ENCODE measurements at regions not wholly inside any gene's neighbourhood (a gene's known extent, or its start where the extent isn't known, plus 50 kb on each side); places are given as distances from the start of the nearest gene placed in this dataset.

GRCh38 chr3:137852391-137852830 is 88.3 kb downstream of the SOX14 start:
- WGBS, 2 donors, result 78 to 80% methylated on average over 13 of the region's 13 CpGs
- no peak for DNase-seq
- Histone ChIP-seq H3K4me3 (no peak overlapping the region), H3K4me1 (ENCODE audit: control insufficient read depth in 5 of 5, insufficient read depth in 5 of 5, low read length in 5 of 5) (no peaks in the 10 kb centered on the region), H3K9ac (ENCODE audit: insufficient read depth in 1 of 2, low read length in 2 of 2) (no peak overlapping the region), H3K36me3 (ENCODE audit: control insufficient read depth in 4 of 4, insufficient read depth in 4 of 4, low read length in 4 of 4) (no peaks in the 10 kb centered on the region), H3K27ac (ENCODE audit: low read depth in 1 of 2, low read length in 1 of 2) (no peak overlapping the region), H3K9me3 (ENCODE audit: control insufficient read depth in 4 of 4, insufficient read depth in 3 of 4, low read length in 3 of 4) (peaks cover 0 to 4% (median 0%) of the 10 kb centered on the region in 4 donors), H3K27me3 (ENCODE audit: control insufficient read depth in 3 of 3, insufficient read depth in 3 of 3, low read length in 2 of 3) (peaks cover 0 to 2% (median 0%) of the 10 kb centered on the region in 3 donors)
- no peak for ATAC-seq (ENCODE audit: insufficient read depth, low FRiP score)
- no peak for TF ChIP-seq CTCF (IDR thresholded peaks at IDR 0.05; ENCODE audit: control extremely low read depth, extremely low read depth)

- Histone ChIP-seq H3K36me3 (ENCODE audit: control insufficient read depth in 4 of 4, insufficient read depth in 4 of 4, low read length in 4 of 4) (no peaks in the 10 kb centered on the region), H3K4me3 (no peak overlapping the region), H3K4me1 (ENCODE audit: control insufficient read depth in 5 of 5, insufficient read depth in 5 of 5, low read length in 5 of 5) (no peaks in the 10 kb centered on the region), H3K9me3 (ENCODE audit: control insufficient read depth in 4 of 4, insufficient read depth in 3 of 4, low read length in 3 of 4) (peaks cover 0 to 2% (median 0%) of the 10 kb centered on the region in 4 donors), H3K27me3 (ENCODE audit: control insufficient read depth in 3 of 3, insufficient read depth in 3 of 3, low read length in 2 of 3) (peaks cover 0 to 2% (median 0%) of the 10 kb centered on the region in 3 donors), H3K9ac (ENCODE audit: insufficient read depth in 1 of 2, low read length in 2 of 2) (no peak overlapping the region), H3K27ac (ENCODE audit: low read depth in 1 of 2, low read length in 1 of 2) (no peak overlapping the region)
- ATAC-seq (ENCODE audit: insufficient read depth, low FRiP score) (no peak), DNase-seq (no peak)
- 66 to 67% methylated on average over 4 of the region's 4 CpGs for WGBS, 2 donors
- TF ChIP-seq CTCF (IDR thresholded peaks at IDR 0.05; ENCODE audit: control extremely low read depth, extremely low read depth), result no peak
Measured at GRCh38 chr3:137854533-137855261, 90.6 kb downstream of the SOX14 start.

DNA sequence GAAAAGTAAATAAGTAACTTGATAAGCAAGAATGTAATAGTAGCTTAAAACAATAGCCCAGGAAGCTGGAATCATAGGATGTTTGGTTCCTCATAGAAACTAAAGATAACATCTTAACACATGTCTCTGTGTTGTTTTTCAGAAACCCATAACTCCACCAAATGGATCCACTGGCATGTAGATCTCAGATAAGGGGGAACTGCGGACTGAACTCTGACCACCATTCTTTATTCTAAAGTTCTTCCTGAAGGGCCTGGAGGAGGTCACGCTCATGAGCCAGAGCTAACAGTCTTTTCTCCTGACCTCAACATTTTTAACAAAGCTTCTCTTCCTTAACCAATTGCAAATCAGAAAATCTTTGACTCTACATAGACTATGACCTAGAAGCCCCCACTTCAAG is 101.9 kb downstream of the SOX14 start:
- Histone ChIP-seq H3K4me3 (no peak overlapping the region), H3K36me3 (ENCODE audit: control insufficient read depth in 4 of 4, insufficient read depth in 4 of 4, low read length in 4 of 4) (no peaks in the 10 kb centered on the region), H3K9me3 (ENCODE audit: control insufficient read depth in 4 of 4, insufficient read depth in 3 of 4, low read length in 3 of 4) (peaks cover 0 to 13% (median 4%) of the 10 kb centered on the region in 4 donors), H3K27me3 (ENCODE audit: control insufficient read depth in 3 of 3, insufficient read depth in 3 of 3, low read length in 2 of 3) (no peaks in the 10 kb centered on the region), H3K9ac (ENCODE audit: insufficient read depth in 1 of 2, low read length in 2 of 2) (no peak overlapping the region), H3K4me1 (ENCODE audit: control insufficient read depth in 5 of 5, insufficient read depth in 5 of 5, low read length in 5 of 5) (no peaks in the 10 kb centered on the region), H3K27ac (ENCODE audit: low read depth in 1 of 2, low read length in 1 of 2) (no peak overlapping the region)
- no peak for ATAC-seq (ENCODE audit: insufficient read depth, low FRiP score)
- 42 to 47% methylated on average over 2 of the region's 2 CpGs for WGBS, 2 donors
- DNase-seq, result no peak
- TF ChIP-seq CTCF (IDR thresholded peaks at IDR 0.05; ENCODE audit: control extremely low read depth, extremely low read depth), result no peak
